ENCODE measurements at regions not wholly inside any gene's neighbourhood (a gene's known extent, or its start where the extent isn't known, plus 50 kb on each side); places are given as distances from the start of the nearest gene placed in this dataset.
"Not testable (repeated sequence)": the region's sequence is repeated elsewhere in the genome, so short reads cannot be mapped to it uniquely, and the experiment has no call there.

DNA sequence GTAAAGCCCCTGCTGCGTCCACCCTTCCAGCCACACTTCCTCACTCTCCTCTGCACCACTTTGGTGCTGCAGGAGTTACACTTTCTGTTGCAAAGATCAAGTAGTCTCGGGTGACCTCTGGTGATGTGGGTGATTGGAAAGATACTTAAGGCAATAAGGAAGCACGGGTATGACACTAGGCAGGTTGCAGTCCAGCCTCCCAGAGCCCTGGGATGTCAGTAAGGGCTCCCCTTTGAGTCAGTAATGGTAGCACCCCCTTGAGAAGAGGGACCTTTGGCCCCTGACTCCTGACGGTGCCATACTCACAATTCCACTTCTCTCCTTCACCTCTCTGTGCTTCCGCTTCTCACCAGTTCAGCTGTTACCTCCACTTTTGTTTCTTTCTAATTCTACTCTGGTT lies 84.1 kb upstream of the KIF2A start:
- not testable (repeated sequence) for TF ChIP-seq PKNOX1 (IDR thresholded peaks at IDR 0.05); SP1 (IDR thresholded peaks at IDR 0.05); CTBP1 (IDR thresholded peaks at IDR 0.05; ENCODE audit: borderline replicate concordance); TARDBP (IDR thresholded peaks at IDR 0.05); HDGF (IDR thresholded peaks at IDR 0.05; ENCODE audit: borderline replicate concordance); LEF1 (IDR thresholded peaks at IDR 0.05; ENCODE audit: borderline replicate concordance); ZNF384 (IDR thresholded peaks at IDR 0.05); NFRKB (IDR thresholded peaks at IDR 0.05)
